ENCODE measurements at regions not wholly inside any gene's neighbourhood (a gene's known extent, or its start where the extent isn't known, plus 50 kb on each side); places are given as distances from the start of the nearest gene placed in this dataset.

DNA sequence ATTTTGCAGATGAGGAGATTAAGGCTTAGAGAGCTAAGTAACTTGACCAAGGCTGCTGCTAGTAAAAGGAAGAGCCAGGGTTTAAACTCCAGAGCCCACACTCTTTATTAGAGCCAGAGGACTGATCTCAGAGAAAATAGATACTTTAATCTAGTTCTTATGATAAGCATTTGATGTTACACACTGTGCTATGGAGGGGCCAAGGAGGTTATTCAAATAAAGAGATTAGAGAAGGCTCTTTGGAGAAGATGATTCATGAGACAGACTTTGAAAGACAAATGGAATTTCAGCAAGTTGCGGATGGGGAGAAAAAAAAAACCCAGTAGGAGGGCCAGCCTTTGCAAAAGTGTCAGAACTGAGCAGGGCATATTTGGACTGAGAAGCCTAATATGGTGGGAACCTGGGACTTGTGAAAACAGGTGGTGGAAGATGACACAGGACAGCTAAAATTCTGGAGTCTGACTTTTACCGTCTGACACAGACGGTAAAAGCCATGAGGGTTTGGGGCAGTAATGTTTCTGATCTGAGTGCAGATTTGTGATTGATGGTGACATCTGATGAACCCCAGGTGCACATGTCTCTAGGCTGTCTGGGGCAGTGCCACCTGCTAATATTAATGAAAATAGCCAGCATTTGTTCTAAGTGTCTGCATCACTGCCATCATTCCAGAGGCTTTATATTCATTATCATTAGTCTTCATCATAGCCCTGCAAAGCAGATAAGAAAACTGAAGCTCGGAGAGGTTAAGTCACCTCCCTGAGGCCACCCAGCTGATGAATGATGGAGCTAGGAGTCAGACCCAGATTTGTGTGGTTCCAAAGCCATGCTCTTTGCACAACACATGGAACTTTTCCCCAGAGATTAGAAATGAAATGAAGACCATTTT lies 65.3 kb upstream of the CXCL14 start:
- TF ChIP-seq CTCF (IDR thresholded peaks at IDR 0.05): no peak
- no peak for TF ChIP-seq POLR2A (IDR thresholded peaks at IDR 0.05)
- TF ChIP-seq POLR2AphosphoS5 (IDR thresholded peaks at IDR 0.05): no peak
- Histone ChIP-seq H3K4me1 (no peaks in the 10 kb centered on the region), H3K27ac (no peak overlapping the region), H3K27me3 (no peaks in the 10 kb centered on the region), H3K36me3 (no peaks in the 10 kb centered on the region), H3K4me3 (no peak overlapping the region), H3K9me3 (no peaks in the 10 kb centered on the region)
- DNase-seq (ENCODE audit: low spot score in 2 of 2): no peak
- intact Hi-C loops (cut with DNase I; ENCODE audit: low total_unique reads): no loop called here

GRCh38 chr5:135642934-135643333 lies 64.1 kb upstream of the CXCL14 start:
- no peaks in the 10 kb centered on the region for H3K36me3 ChIP-seq
- H3K4me1 ChIP-seq: no peaks in the 10 kb centered on the region

GRCh38 chr5:135642488-135642870 lies 63.7 kb upstream of the CXCL14 start:
- no peak for DNase-seq (ENCODE audit: low spot score in 2 of 2)
- H3K36me3 ChIP-seq: no peaks in the 10 kb centered on the region
- no peaks in the 10 kb centered on the region for H3K27me3 ChIP-seq
- H3K27ac ChIP-seq: peak overlapping the region in 1 of 2 donors; percentile 43
- intact Hi-C loops (cut with DNase I; ENCODE audit: low total_unique reads): no loop called here
- H3K9me3 ChIP-seq: no peaks in the 10 kb centered on the region
- TF ChIP-seq POLR2A (IDR thresholded peaks at IDR 0.05) (no peak), POLR2AphosphoS5 (IDR thresholded peaks at IDR 0.05) (no peak), CTCF (IDR thresholded peaks at IDR 0.05) (no peak)
- H3K4me3 ChIP-seq: no peak overlapping the region
- H3K4me1 ChIP-seq: no peaks in the 10 kb centered on the region

More at GRCh38 chr5:135642934-135643333, 64.1 kb upstream of the CXCL14 start:
- Histone ChIP-seq H3K9me3 (no peaks in the 10 kb centered on the region), H3K27me3 (no peaks in the 10 kb centered on the region), H3K27ac (peak overlapping the region in 1 of 2 donors; percentile 38), H3K4me3 (no peak overlapping the region)
- TF ChIP-seq POLR2A (IDR thresholded peaks at IDR 0.05) (no peak), POLR2AphosphoS5 (IDR thresholded peaks at IDR 0.05) (no peak), CTCF (IDR thresholded peaks at IDR 0.05) (no peak)
- intact Hi-C loops (cut with DNase I; ENCODE audit: low total_unique reads): no loop called here
- DNase-seq (ENCODE audit: low spot score in 2 of 2): no peak

- Histone ChIP-seq H3K4me1 (no peaks in the 10 kb centered on the region), H3K36me3 (no peaks in the 10 kb centered on the region), H3K27me3 (no peaks in the 10 kb centered on the region), H3K27ac (peak overlapping the region in 1 of 2 donors; percentile 43), H3K9me3 (no peaks in the 10 kb centered on the region), H3K4me3 (no peak overlapping the region)
- no peak for TF ChIP-seq POLR2AphosphoS5 (IDR thresholded peaks at IDR 0.05)
- no peak for TF ChIP-seq POLR2A (IDR thresholded peaks at IDR 0.05)
- TF ChIP-seq CTCF (IDR thresholded peaks at IDR 0.05): no peak
- intact Hi-C loops (cut with DNase I; ENCODE audit: low total_unique reads): no loop called here
- no peak for DNase-seq (ENCODE audit: low spot score in 2 of 2)
Measured at GRCh38 chr5:135641734-135642487, 63.1 kb upstream of the CXCL14 start.

GRCh38 chr5:135641319-135641718 lies 62.5 kb upstream of the CXCL14 start:
- Histone ChIP-seq H3K36me3 (no peaks in the 10 kb centered on the region), H3K9me3 (no peaks in the 10 kb centered on the region), H3K27ac (no peak overlapping the region), H3K4me1 (no peaks in the 10 kb centered on the region), H3K27me3 (no peaks in the 10 kb centered on the region), H3K4me3 (no peak overlapping the region)
- no peak for DNase-seq (ENCODE audit: low spot score in 2 of 2)
- intact Hi-C loops (cut with DNase I; ENCODE audit: low total_unique reads): no loop called here
- no peak for TF ChIP-seq POLR2AphosphoS5 (IDR thresholded peaks at IDR 0.05)

Data from breast epithelium (tissue), 4 donors.